ENCODE measurements at regions not wholly inside any gene's neighbourhood (a gene's known extent, or its start where the extent isn't known, plus 50 kb on each side); places are given as distances from the start of the nearest gene placed in this dataset.

DNA sequence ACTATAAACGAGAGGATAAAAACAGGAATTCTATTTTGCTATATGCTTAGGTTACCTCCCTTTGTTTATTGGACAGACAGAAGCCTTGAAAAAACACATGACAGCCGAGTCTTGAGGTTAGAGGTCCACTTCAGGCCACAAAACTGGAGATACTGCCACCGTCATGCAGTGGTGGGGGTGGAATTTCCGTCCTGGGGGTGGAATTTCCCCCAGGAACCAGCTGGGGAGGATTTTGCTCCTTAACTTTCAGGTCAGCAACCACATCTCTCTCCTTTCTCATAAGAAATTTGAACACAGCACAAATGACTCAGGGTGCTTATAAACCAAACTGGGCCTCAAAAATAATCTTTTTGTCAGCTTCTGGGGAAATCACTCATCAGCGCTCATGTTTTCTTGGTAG lies 545.8 kb upstream of the ADAMTS9 start:
- Histone ChIP-seq H3K27me3 (ENCODE audit: insufficient read depth) (no peaks in the 10 kb centered on the region), H3K4me3 (ENCODE audit: low read depth in 2 of 2, low read length in 1 of 2) (no peak overlapping the region), H3F3A (replicated peaks; ENCODE audit: insufficient read depth) (no peaks in the 10 kb centered on the region), H3K4me2 (no peak overlapping the region), H3K4me1 (ENCODE audit: control insufficient read depth in 1 of 2, insufficient read depth in 2 of 2, low read depth in 1 of 2, low read length in 1 of 2) (peaks cover 0 to 45% of the 10 kb centered on the region in 2 experiments; a peak in 2 of 4 replicates), H4K20me1 (ENCODE audit: insufficient read depth) (no peaks in the 10 kb centered on the region), H2AFZ (ENCODE audit: low read depth) (no peak overlapping the region), H3K79me2 (ENCODE audit: insufficient read depth) (no peaks in the 10 kb centered on the region), H3K9me2 (no peaks in the 10 kb centered on the region), H3K36me3 (replicated peaks in 1 of 2; ENCODE audit: control insufficient read depth in 1 of 2, insufficient read depth in 2 of 2, low read length in 1 of 2) (no peaks in the 10 kb centered on the region), H3K27ac (ENCODE audit: low read depth in 2 of 2, low read length in 1 of 2) (peak overlapping the region in 1 of 2 experiments; percentile 99; a peak in 2 of 4 replicates), H3K9ac (no peak overlapping the region), H3K9me3 (no peaks in the 10 kb centered on the region)
- CTCF ChIA-PET = interaction anchor here (0.8 to 1.2 kb wide), 2 partner anchors 700 to 702 kb away, joined by 3 to 4 read pairs; no protein-coding TSS in a partner anchor
- no peak for DNase-seq
- POLR2A ChIA-PET = no interaction called here
- no peak for TF ChIP-seq JUND (IDR thresholded peaks at IDR 0.05)
- TF ChIP-seq, protein P1, sequence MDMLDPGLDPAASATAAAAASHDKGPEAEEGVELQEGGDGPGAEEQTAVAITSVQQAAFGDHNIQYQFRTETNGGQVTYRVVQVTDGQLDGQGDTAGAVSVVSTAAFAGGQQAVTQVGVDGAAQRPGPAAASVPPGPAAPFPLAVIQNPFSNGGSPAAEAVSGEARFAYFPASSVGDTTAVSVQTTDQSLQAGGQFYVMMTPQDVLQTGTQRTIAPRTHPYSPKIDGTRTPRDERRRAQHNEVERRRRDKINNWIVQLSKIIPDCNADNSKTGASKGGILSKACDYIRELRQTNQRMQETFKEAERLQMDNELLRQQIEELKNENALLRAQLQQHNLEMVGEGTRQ (IDR thresholded peaks at IDR 0.05; ENCODE audit: borderline replicate concordance, low read depth, low read length) = no peak
- WGBS (ENCODE audit: low lambda C conversion rate) = 59% methylated on average over 5 of the region's 5 CpGs

DNA sequence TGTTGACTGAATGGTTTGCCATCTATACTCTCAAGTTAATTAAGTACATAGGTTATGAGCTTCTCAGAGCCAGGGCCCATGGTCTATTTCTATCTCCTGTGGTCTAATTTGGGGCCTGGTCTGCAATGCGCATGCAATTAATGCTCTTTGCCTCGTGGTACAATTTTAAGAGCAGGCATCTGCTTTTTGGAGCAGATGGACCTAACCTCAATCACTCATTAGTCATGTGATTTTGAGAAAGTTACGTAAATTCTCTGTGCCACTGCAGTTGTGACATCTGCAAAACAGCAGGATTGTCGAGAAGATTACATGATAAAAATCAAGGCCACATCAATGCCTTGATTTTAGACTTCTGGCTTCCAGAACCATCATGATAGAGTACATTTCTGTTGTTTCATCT lies 543.7 kb upstream of the ADAMTS9 start:
- Histone ChIP-seq H3K4me2 (no peak overlapping the region), H3K4me1 (ENCODE audit: control insufficient read depth in 1 of 2, insufficient read depth in 2 of 2, low read depth in 1 of 2, low read length in 1 of 2) (peaks cover 0 to 49% of the 10 kb centered on the region in 2 experiments; a peak in 2 of 4 replicates), H4K20me1 (ENCODE audit: insufficient read depth) (no peaks in the 10 kb centered on the region), H3K9me3 (no peaks in the 10 kb centered on the region), H3K27me3 (ENCODE audit: insufficient read depth) (no peaks in the 10 kb centered on the region), H3K36me3 (replicated peaks in 1 of 2; ENCODE audit: control insufficient read depth in 1 of 2, insufficient read depth in 2 of 2, low read length in 1 of 2) (no peaks in the 10 kb centered on the region), H3K4me3 (ENCODE audit: low read depth in 2 of 2, low read length in 1 of 2) (no peak overlapping the region), H3K79me2 (ENCODE audit: insufficient read depth) (no peaks in the 10 kb centered on the region), H3K27ac (ENCODE audit: low read depth in 2 of 2, low read length in 1 of 2) (peak overlapping the region in 1 of 2 experiments; percentile 99; a peak in 3 of 4 replicates), H3F3A (replicated peaks; ENCODE audit: insufficient read depth) (no peaks in the 10 kb centered on the region), H3K9me2 (no peaks in the 10 kb centered on the region), H2AFZ (ENCODE audit: low read depth) (no peak overlapping the region), H3K9ac (no peak overlapping the region)
- peak; percentile 53 for DNase-seq
- CTCF ChIA-PET = interaction anchor here (1.0 to 1.6 kb wide), 6 partner anchors 55 to 700 kb away, joined by 3 to 5 read pairs (median 3); no protein-coding TSS in a partner anchor
- POLR2A ChIA-PET = interaction anchor here (0.6 to 2.4 kb wide), 7 partner anchors 21 to 701 kb away, joined by 3 to 11 read pairs (median 4); partner anchors contain the start of gene ADAMTS9
- 55% methylated on average over 4 of the region's 4 CpGs for WGBS (ENCODE audit: low lambda C conversion rate)
- peak; percentile 70; the same call in 1 of the 2 replicates for TF ChIP-seq MXI1 (IDR thresholded peaks at IDR 0.05; ENCODE audit: low read depth, low read length)
- TF ChIP-seq NFIC (IDR thresholded peaks at IDR 0.05; ENCODE audit: borderline replicate concordance) = no peak
- peak; percentile 74 for TF ChIP-seq TCF12 (IDR thresholded peaks at IDR 0.05)
- TF ChIP-seq CHD2 (IDR thresholded peaks at IDR 0.05; ENCODE audit: low read length, partially characterized antibody) = peak; percentile 90
- TF ChIP-seq JUND (IDR thresholded peaks at IDR 0.05) = no peak
- no peak for TF ChIP-seq MEF2A (IDR thresholded peaks at IDR 0.05; ENCODE audit: borderline replicate concordance, low read depth)
- TF ChIP-seq, protein P2, sequence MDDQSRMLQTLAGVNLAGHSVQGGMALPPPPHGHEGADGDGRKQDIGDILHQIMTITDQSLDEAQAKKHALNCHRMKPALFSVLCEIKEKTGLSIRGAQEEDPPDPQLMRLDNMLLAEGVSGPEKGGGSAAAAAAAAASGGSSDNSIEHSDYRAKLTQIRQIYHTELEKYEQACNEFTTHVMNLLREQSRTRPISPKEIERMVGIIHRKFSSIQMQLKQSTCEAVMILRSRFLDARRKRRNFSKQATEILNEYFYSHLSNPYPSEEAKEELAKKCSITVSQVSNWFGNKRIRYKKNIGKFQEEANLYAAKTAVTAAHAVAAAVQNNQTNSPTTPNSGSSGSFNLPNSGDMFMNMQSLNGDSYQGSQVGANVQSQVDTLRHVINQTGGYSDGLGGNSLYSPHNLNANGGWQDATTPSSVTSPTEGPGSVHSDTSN (IDR thresholded peaks at IDR 0.05) = no peak
- peak; percentile 98 for TF ChIP-seq FOXJ3 (CRISPR knock-in tag; IDR thresholded peaks at IDR 0.05)
- no peak for TF ChIP-seq FOXM1 (IDR thresholded peaks at IDR 0.05; ENCODE audit: low read depth)
- TF ChIP-seq GABPA (IDR thresholded peaks at IDR 0.05; ENCODE audit: low read depth) = no peak
- TF ChIP-seq ELF1 (IDR thresholded peaks at IDR 0.05) = no peak
- TF ChIP-seq EP300 (IDR thresholded peaks at IDR 0.05; ENCODE audit: borderline replicate concordance in 1 of 2, low read depth in 1 of 2, low read length in 1 of 2) = peak in 1 of 2 experiments; percentile 100; a peak in 2 of 4 replicates
- no peak for TF ChIP-seq SIN3A (IDR thresholded peaks at IDR 0.05; ENCODE audit: borderline replicate concordance, low read depth, low read length)
- no peak for TF ChIP-seq FOSL2 (IDR thresholded peaks at IDR 0.05; ENCODE audit: borderline replicate concordance, low read depth)
- TF ChIP-seq, protein P3, sequence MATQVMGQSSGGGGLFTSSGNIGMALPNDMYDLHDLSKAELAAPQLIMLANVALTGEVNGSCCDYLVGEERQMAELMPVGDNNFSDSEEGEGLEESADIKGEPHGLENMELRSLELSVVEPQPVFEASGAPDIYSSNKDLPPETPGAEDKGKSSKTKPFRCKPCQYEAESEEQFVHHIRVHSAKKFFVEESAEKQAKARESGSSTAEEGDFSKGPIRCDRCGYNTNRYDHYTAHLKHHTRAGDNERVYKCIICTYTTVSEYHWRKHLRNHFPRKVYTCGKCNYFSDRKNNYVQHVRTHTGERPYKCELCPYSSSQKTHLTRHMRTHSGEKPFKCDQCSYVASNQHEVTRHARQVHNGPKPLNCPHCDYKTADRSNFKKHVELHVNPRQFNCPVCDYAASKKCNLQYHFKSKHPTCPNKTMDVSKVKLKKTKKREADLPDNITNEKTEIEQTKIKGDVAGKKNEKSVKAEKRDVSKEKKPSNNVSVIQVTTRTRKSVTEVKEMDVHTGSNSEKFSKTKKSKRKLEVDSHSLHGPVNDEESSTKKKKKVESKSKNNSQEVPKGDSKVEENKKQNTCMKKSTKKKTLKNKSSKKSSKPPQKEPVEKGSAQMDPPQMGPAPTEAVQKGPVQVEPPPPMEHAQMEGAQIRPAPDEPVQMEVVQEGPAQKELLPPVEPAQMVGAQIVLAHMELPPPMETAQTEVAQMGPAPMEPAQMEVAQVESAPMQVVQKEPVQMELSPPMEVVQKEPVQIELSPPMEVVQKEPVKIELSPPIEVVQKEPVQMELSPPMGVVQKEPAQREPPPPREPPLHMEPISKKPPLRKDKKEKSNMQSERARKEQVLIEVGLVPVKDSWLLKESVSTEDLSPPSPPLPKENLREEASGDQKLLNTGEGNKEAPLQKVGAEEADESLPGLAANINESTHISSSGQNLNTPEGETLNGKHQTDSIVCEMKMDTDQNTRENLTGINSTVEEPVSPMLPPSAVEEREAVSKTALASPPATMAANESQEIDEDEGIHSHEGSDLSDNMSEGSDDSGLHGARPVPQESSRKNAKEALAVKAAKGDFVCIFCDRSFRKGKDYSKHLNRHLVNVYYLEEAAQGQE (IDR thresholded peaks at IDR 0.05; ENCODE audit: low read depth, low read length) = no peak
- TF ChIP-seq, protein P4, sequence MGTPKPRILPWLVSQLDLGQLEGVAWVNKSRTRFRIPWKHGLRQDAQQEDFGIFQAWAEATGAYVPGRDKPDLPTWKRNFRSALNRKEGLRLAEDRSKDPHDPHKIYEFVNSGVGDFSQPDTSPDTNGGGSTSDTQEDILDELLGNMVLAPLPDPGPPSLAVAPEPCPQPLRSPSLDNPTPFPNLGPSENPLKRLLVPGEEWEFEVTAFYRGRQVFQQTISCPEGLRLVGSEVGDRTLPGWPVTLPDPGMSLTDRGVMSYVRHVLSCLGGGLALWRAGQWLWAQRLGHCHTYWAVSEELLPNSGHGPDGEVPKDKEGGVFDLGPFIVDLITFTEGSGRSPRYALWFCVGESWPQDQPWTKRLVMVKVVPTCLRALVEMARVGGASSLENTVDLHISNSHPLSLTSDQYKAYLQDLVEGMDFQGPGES (IDR thresholded peaks at IDR 0.05; ENCODE audit: low read depth, low read length) = no peak
- no peak for TF ChIP-seq TEAD4 (IDR thresholded peaks at IDR 0.05; ENCODE audit: borderline replicate concordance, insufficient read depth)
- peak; percentile 35 for TF ChIP-seq RAD21 (IDR thresholded peaks at IDR 0.05; ENCODE audit: low read length)
- TF ChIP-seq GATA2 (CRISPR knock-in tag; IDR thresholded peaks at IDR 0.05) = peak; percentile 98
- no peak for TF ChIP-seq NRF1 (IDR thresholded peaks at IDR 0.05; ENCODE audit: low read depth, low read length)
